ENCODE measurements at regions not wholly inside any gene's neighbourhood (a gene's known extent, or its start where the extent isn't known, plus 50 kb on each side); places are given as distances from the start of the nearest gene placed in this dataset.
"Not testable (repeated sequence)": the region's sequence is repeated elsewhere in the genome, so short reads cannot be mapped to it uniquely, and the experiment has no call there.

- H3K4me1 Mint-ChIP-seq = no peaks in the 10 kb centered on the region
Observed at GRCh38 chr12:91766454-91766853, 379.2 kb downstream of the BTG1 start.

GRCh38 chr12:91763654-91764370 lies 381.8 kb downstream of the BTG1 start:
- no peak overlapping the region for H3K4me3 Mint-ChIP-seq
- H3K9me3 Mint-ChIP-seq = peaks cover 15% of the 10 kb centered on the region
- H3K36me3 Mint-ChIP-seq (ENCODE audit: low read depth) = no peaks in the 10 kb centered on the region
- no peak overlapping the region for H3K27ac Mint-ChIP-seq
- H3K4me1 Mint-ChIP-seq = no peaks in the 10 kb centered on the region
- no peaks in the 10 kb centered on the region for H3K27me3 Mint-ChIP-seq
- no peak for DNase-seq
- no peak for ATAC-seq

More at GRCh38 chr12:91766454-91766853, 379.2 kb downstream of the BTG1 start:
- Mint-ChIP-seq H3K27me3 (no peaks in the 10 kb centered on the region), H3K27ac (no peak overlapping the region), H3K9me3 (peaks cover 3% of the 10 kb centered on the region), H3K36me3 (ENCODE audit: low read depth) (no peaks in the 10 kb centered on the region), H3K4me3 (no peak overlapping the region)
- no peak for DNase-seq
- ATAC-seq = no peak

- peaks cover 4% of the 10 kb centered on the region for H3K36me3 Mint-ChIP-seq (ENCODE audit: low read depth)
- H3K9me3 Mint-ChIP-seq = peaks cover 8% of the 10 kb centered on the region
Observed at GRCh38 chr12:91753649-91754048, 392.0 kb downstream of the BTG1 start.

DNA sequence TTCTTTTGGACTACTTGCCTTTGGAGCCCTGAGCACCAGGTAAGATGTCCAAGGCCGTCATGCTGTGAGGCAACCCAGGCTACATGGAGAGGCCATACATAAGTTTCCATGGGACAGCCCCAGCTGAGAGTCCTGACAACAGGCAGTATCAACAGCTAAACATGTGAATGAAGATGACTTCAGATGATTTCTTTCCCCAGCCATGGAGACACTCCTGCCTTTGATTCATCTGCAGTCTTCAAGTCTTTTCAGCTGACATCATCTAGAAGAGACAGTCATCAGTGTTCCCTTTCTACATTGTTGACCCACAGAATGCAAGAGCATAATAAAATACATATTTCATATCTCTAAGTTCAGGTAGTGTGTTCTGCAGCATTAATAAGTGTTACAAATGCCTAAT lies 398.7 kb downstream of the BTG1 start:
- no peak overlapping the region for H3K27ac Mint-ChIP-seq
- no peaks in the 10 kb centered on the region for H3K4me1 Mint-ChIP-seq
- ATAC-seq (no peak), DNase-seq (no peak)
- no peaks in the 10 kb centered on the region for H3K27me3 Mint-ChIP-seq
- H3K4me3 Mint-ChIP-seq = no peak overlapping the region
- H3K9me3 Mint-ChIP-seq = no peaks in the 10 kb centered on the region
- H3K36me3 Mint-ChIP-seq (ENCODE audit: low read depth) = peaks cover 4% of the 10 kb centered on the region

More at GRCh38 chr12:91753649-91754048, 392.0 kb downstream of the BTG1 start:
- Mint-ChIP-seq H3K27ac (no peak overlapping the region), H3K4me1 (no peaks in the 10 kb centered on the region), H3K4me3 (no peak overlapping the region), H3K27me3 (no peaks in the 10 kb centered on the region)
- DNase-seq (no peak), ATAC-seq (no peak)

GRCh38 chr12:91744597-91744996 lies 401.0 kb downstream of the BTG1 start:
- Mint-ChIP-seq H3K4me3 (no peak overlapping the region), H3K27ac (no peak overlapping the region), H3K27me3 (no peaks in the 10 kb centered on the region), H3K36me3 (ENCODE audit: low read depth) (no peaks in the 10 kb centered on the region), H3K9me3 (no peaks in the 10 kb centered on the region), H3K4me1 (no peaks in the 10 kb centered on the region)
- DNase-seq (no peak), ATAC-seq (no peak)

DNA sequence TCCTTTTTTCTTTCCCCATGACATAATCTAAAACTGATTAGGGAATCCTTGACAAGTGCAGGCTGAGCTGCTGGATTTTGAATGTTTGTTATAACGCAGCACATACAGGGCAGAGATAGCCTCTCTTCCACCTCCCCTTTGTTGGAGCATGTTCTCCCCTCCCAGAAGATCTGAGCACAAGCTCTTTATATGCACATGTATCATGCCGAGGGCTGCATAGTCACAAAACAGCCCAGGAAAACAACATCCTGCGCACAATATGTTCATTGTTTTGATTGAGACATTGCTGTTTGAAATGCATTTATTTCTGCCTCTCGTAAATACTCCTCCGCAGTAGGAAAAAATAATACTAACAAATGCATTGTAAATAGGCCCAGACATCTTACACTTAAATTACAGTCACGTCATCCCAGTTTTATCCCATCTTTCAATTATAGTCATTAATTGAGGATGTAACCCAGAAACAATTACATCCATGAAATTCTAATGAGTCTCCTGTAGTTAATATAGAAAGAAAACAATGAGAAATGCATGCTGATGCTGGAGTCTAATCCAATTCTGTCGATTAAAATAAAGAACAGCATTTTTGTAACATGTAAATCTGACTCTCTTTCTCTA lies 401.8 kb downstream of the BTG1 start:
- no peaks in the 10 kb centered on the region for H3K27me3 Mint-ChIP-seq
- DNase-seq (no peak), ATAC-seq (no peak)
- no peak overlapping the region for H3K27ac Mint-ChIP-seq
- no peaks in the 10 kb centered on the region for H3K9me3 Mint-ChIP-seq
- no peaks in the 10 kb centered on the region for H3K36me3 Mint-ChIP-seq (ENCODE audit: low read depth)
- H3K4me3 Mint-ChIP-seq = no peak overlapping the region
- H3K4me1 Mint-ChIP-seq = no peaks in the 10 kb centered on the region

GRCh38 chr12:91743280-91743679 lies 402.4 kb downstream of the BTG1 start:
- no peak for ATAC-seq
- Mint-ChIP-seq H3K27ac (no peak overlapping the region), H3K9me3 (no peaks in the 10 kb centered on the region), H3K36me3 (ENCODE audit: low read depth) (no peaks in the 10 kb centered on the region), H3K4me3 (no peak overlapping the region), H3K27me3 (no peaks in the 10 kb centered on the region), H3K4me1 (no peaks in the 10 kb centered on the region)
- no peak for DNase-seq

GRCh38 chr12:91741932-91742331 lies 403.7 kb downstream of the BTG1 start:
- Mint-ChIP-seq H3K36me3 (ENCODE audit: low read depth) (no peaks in the 10 kb centered on the region), H3K4me3 (no peak overlapping the region), H3K4me1 (no peaks in the 10 kb centered on the region), H3K27me3 (no peaks in the 10 kb centered on the region), H3K9me3 (no peaks in the 10 kb centered on the region), H3K27ac (no peak overlapping the region)
- ATAC-seq (no peak), DNase-seq (no peak)

DNA sequence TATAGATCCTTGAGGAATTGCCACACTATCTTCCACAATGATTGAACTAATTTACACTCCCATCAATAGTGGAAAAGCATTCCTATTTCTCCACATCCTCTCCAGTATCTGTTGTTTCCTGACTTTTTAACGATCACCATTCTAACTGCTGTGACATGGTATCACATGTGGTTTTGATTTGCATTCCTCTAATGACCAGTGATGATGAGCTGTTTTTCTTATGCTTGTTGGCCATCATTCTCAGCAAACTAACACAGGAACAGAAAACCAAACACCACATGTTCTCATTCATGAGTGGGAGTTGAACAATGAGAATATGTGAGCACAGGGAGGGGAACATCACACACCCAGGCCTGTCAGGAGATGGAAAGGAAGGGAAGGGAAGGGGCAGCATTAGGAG lies 411.8 kb downstream of the BTG1 start:
- not testable (repeated sequence) for H3K9me3 Mint-ChIP-seq; H3K4me3 Mint-ChIP-seq; H3K4me1 Mint-ChIP-seq; DNase-seq; H3K36me3 Mint-ChIP-seq (ENCODE audit: low read depth); H3K27ac Mint-ChIP-seq; H3K27me3 Mint-ChIP-seq; ATAC-seq

- ATAC-seq = no peak
- Mint-ChIP-seq H3K4me3 (no peak overlapping the region), H3K36me3 (ENCODE audit: low read depth) (peaks cover 1% of the 10 kb centered on the region), H3K27ac (no peak overlapping the region), H3K27me3 (no peaks in the 10 kb centered on the region), H3K9me3 (peaks cover 15% of the 10 kb centered on the region), H3K4me1 (no peaks in the 10 kb centered on the region)
- no peak for DNase-seq
Observed at GRCh38 chr12:91732086-91732485, 413.6 kb downstream of the BTG1 start.

GRCh38 chr12:91729543-91729942 lies 416.1 kb downstream of the BTG1 start:
- Mint-ChIP-seq H3K27me3 (no peaks in the 10 kb centered on the region), H3K36me3 (ENCODE audit: low read depth) (peaks cover 1% of the 10 kb centered on the region), H3K4me3 (no peak overlapping the region), H3K9me3 (peaks cover 16% of the 10 kb centered on the region), H3K27ac (no peak overlapping the region), H3K4me1 (no peaks in the 10 kb centered on the region)
- no peak for ATAC-seq
- DNase-seq = no peak

DNA sequence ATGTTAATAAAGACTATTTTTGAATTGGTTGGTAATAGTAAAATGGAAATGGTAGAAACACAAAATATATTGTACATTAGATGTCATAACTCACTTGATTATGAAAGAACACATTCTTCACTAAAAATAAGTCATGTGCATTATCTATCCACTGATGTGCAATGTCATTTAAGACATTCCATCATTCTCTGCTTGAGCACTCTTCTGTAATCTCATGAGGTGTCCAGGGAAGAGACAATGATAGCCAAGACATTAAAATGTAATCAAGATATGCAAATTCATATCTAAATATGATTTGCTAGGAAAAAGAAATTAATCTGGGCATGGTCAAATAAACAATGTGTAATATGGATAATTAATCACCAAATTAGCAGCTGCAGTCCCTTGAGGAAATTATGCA lies 422.5 kb downstream of the BTG1 start:
- no peaks in the 10 kb centered on the region for H3K27me3 Mint-ChIP-seq
- no peak overlapping the region for H3K4me3 Mint-ChIP-seq
- no peaks in the 10 kb centered on the region for H3K36me3 Mint-ChIP-seq (ENCODE audit: low read depth)
- ATAC-seq (no peak), DNase-seq (no peak)
- H3K9me3 Mint-ChIP-seq = peaks cover 9% of the 10 kb centered on the region
- H3K4me1 Mint-ChIP-seq = peaks cover 11% of the 10 kb centered on the region
- no peak overlapping the region for H3K27ac Mint-ChIP-seq

GRCh38 chr12:91722072-91722471 lies 423.6 kb downstream of the BTG1 start:
- Mint-ChIP-seq H3K4me3 (no peak overlapping the region), H3K4me1 (peaks cover 11% of the 10 kb centered on the region), H3K36me3 (ENCODE audit: low read depth) (no peaks in the 10 kb centered on the region), H3K27ac (no peak overlapping the region), H3K27me3 (no peaks in the 10 kb centered on the region), H3K9me3 (peaks cover 6% of the 10 kb centered on the region)
- peak; percentile 19 for DNase-seq
- ATAC-seq = peak; percentile 100

DNA sequence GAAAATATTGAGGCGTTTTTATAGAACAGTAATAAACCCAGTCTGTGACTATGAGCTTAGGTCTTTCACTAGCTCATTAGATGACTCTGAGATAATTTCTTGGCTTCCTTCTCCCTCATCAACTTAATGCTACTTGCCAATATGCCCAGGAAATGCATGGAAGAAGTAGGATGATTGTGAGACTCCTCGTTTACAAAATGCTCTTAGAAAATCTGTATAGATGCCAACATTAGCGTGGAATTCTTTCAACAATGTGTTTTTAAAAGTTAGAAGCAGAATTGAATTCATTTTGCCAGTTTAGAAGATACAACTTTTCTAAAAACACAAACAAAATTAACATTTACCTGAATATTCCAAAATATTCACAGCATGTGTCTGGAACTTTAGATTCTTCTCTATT lies 424.6 kb downstream of the BTG1 start:
- H3K4me3 Mint-ChIP-seq = no peak overlapping the region
- H3K27ac Mint-ChIP-seq = no peak overlapping the region
- H3K27me3 Mint-ChIP-seq = no peaks in the 10 kb centered on the region
- peaks cover 5% of the 10 kb centered on the region for H3K9me3 Mint-ChIP-seq
- ATAC-seq (no peak), DNase-seq (no peak)
- peaks cover 11% of the 10 kb centered on the region for H3K4me1 Mint-ChIP-seq
- no peaks in the 10 kb centered on the region for H3K36me3 Mint-ChIP-seq (ENCODE audit: low read depth)

DNA sequence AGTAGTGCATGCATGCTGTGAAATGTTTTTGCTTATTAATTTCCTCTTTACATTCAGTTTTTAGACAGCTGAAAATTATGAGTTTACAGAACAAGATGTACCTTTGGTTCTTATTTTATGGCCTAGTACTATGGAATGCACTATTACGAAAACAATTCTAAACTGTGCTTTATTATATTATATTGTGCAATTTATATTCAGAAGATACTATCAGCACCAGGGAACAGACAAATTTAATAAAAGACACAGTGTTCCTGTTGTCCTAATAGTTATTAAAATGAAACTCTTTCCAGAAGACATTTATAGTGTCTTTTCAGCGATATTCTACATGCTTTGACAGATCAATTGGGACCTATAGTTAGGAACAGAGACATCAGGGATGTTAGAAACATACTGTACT lies 427.3 kb downstream of the BTG1 start:
- Mint-ChIP-seq H3K36me3 (ENCODE audit: low read depth) (no peaks in the 10 kb centered on the region), H3K27me3 (no peaks in the 10 kb centered on the region), H3K4me3 (no peak overlapping the region), H3K9me3 (peaks cover 3% of the 10 kb centered on the region), H3K27ac (no peak overlapping the region), H3K4me1 (peaks cover 11% of the 10 kb centered on the region)
- ATAC-seq = no peak
- DNase-seq = no peak
